Ovary (tissue), 7 donors: ENCODE measurements at regions not wholly inside any gene's neighbourhood (a gene's known extent, or its start where the extent isn't known, plus 50 kb on each side); places are given as distances from the start of the nearest gene placed in this dataset.

Source experiments
- DNase-seq, 5 donors: peaks; one replicate each; pipeline ENCODE4 v3.0.0-alpha.2; 2019 to 2020
- H3K27ac ChIP-seq, 2 donors: fragments of 200-600 bp; one replicate each; pipeline versions ENCODE4 v1.5.1 to v1.8.0; 2019 to 2022
- H3K27me3 ChIP-seq: fragments of 200-600 bp; one replicate; pipeline ENCODE4 v1.8.0; 2022
- H3K36me3 ChIP-seq: fragments of 200-600 bp; sonication (generic); one replicate; pipeline ENCODE4 v1.5.1; 2019
- H3K4me1 ChIP-seq: one replicate; pipeline ENCODE4 v1.8.1; 2013; ENCODE audit warnings: mild to moderate bottlenecking, moderate library complexity; ENCODE audit not compliant: insufficient read depth
- H3K4me3 ChIP-seq: fragments of 200-600 bp; sonication (generic); one replicate; pipeline ENCODE4 v1.5.1; 2017
- H3K9me3 ChIP-seq, 2 donors: fragments of 200-600 bp in 1 of 2; sonication (generic) in 1 of 2; one replicate each; pipeline versions ENCODE4 v1.5.1 to v1.8.1; 2013 to 2019; ENCODE audit warnings: mild to moderate bottlenecking in 1 of 2, moderate library complexity in 1 of 2
- CTCF ChIP-seq, 3 donors: fragments of 450-650 bp in 2 of 3; fragments of 200-600 bp in 1 of 3; IDR thresholded peaks; one replicate each; pipeline versions ENCODE4 v1.5.1 to v1.8.0; 2016 to 2022; ENCODE audit warnings: antibody characterized with exemption in 3 of 3, mild to moderate bottlenecking in 1 of 3
- EP300 ChIP-seq: sonication (generic); formaldehyde crosslinking; IDR thresholded peaks from one replicate; pipeline ENCODE4 v1.6.1; 2017; ENCODE audit warnings: antibody characterized with exemption
- POLR2A ChIP-seq: fragments of 450-650 bp; IDR thresholded peaks from one replicate; pipeline ENCODE4 v1.6.1; 2017; ENCODE audit warnings: antibody characterized with exemption, mild to moderate bottlenecking, moderate library complexity
- WGBS, 3 donors: extraction: QIAGEN DNeasy Blood & Tissue Kit in 1 of 3; methylation state at CpG; one replicate each; pipeline versions ENCODE4 v1.1.5 to v1.1.7; 2013 to 2017; 5-methylcytosine and 5-hydroxymethylcytosine counted together
- intact Hi-C, 4 donors: fragments of 100-400 bp; cut with DNase I; formaldehyde crosslinking; loops; one replicate each; pipeline versions ENCODE4 v1.11.0 to v1.15.1; 2022 to 2023
- donor health status: DM: no; HTN: no; CAD: no; lungs with moderate emphysema.
- donor health status: DM: no; HTN: no; CAD: no.
- donor health status: Bipolar disorder and iron deficiency.
- donor health status: DM: no; HTN: no; CAD: no.
- donor health status: DM: yes; HTN: yes; CAD: no.

- Histone ChIP-seq H3K4me3 (no peak overlapping the region), H3K27ac (no peak overlapping the region), H3K27me3 (no peaks in the 10 kb centered on the region), H3K9me3 (no peaks in the 10 kb centered on the region), H3K4me1 (no peaks in the 10 kb centered on the region), H3K36me3 (no peaks in the 10 kb centered on the region)
- 82 to 94% (median 84%) methylated on average over 12 of the region's 12 CpGs for WGBS, 3 donors
- intact Hi-C loops, result no loop called here
- DNase-seq, result no peak
- TF ChIP-seq POLR2A (no peak), EP300 (no peak), CTCF (IDR thresholded peaks at IDR 0.05) (no peak)
Observed at GRCh38 chr9:135224286-135224877, 136.9 kb downstream of the OLFM1 start.

DNA sequence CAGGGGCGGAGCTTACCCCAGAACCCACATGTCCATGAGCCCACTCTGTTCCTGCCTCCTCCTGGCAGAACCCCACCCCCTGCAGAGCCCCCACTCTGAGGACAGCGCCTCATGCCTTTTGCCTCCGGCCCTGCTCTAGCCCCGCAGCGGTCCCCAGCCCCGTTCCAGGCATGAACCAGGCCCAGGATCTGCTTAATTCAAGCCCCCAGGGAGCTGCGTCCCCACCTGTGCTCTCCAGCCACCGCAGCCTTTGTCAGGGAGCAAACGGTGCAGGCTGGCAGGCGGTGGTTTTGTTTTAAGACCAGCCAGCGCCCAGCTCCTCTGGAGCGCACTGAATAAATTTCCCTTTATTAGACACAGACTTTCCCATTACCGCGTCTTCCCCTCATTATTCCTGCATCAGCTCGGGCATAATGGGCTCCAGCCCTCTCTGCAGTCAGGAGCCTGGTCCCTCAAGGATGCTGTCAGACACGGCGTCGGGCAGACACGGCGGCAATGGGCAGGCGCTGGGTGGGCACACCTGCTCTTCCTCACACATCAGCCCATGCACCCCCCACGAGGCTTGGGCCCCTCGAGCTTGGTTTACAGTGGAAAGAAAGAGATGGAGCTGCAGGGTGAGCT, 137.6 kb downstream of the OLFM1 start:
- Histone ChIP-seq H3K4me3 (no peak overlapping the region), H3K4me1 (no peaks in the 10 kb centered on the region), H3K36me3 (no peaks in the 10 kb centered on the region), H3K27ac (no peak overlapping the region), H3K9me3 (no peaks in the 10 kb centered on the region), H3K27me3 (no peaks in the 10 kb centered on the region)
- TF ChIP-seq POLR2A (no peak), EP300 (no peak), CTCF (IDR thresholded peaks at IDR 0.05) (no peak)
- no peak for DNase-seq
- WGBS, 3 donors, result 68 to 77% (median 74%) methylated on average over 23 of the region's 23 CpGs
- intact Hi-C loops, result no loop called here

DNA sequence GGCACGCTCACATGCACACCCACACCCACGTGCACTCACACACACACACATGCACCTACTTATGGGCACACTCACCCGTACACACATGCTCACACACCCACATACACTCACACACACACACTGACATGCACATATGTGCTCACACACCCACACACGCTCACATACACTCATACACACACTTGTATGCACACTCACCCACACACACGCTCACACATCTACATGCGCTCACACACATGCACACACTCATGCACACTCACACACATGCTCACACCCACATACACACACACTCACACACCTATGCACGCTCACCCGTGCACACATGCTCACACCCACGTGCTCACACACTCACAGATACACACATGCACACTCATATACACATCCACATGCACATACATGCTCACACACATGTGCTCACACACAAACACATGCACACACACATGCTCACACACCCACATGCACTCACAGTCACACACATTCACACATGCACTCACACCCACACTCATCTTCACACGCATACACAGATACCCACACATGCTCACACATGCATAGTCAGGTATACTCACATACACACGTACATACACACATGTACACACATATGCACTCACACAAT, 138.3 kb downstream of the OLFM1 start:
- H3K9me3 ChIP-seq, result no peaks in the 10 kb centered on the region
- H3K4me1 ChIP-seq, result no peaks in the 10 kb centered on the region
- no peaks in the 10 kb centered on the region for H3K27me3 ChIP-seq
- TF ChIP-seq EP300 (no peak), POLR2A (no peak), CTCF (IDR thresholded peaks at IDR 0.05) (no peak)
- DNase-seq, result no peak
- H3K27ac ChIP-seq, result no peak overlapping the region
- no peak overlapping the region for H3K4me3 ChIP-seq
- H3K36me3 ChIP-seq, result no peaks in the 10 kb centered on the region
- intact Hi-C loops, result no loop called here
- 90 to 91% (median 91%) methylated on average over 11 of the region's 11 CpGs for WGBS, 3 donors

GRCh38 chr9:135226369-135227050, 139.0 kb downstream of the OLFM1 start:
- TF ChIP-seq EP300 (no peak), CTCF (IDR thresholded peaks at IDR 0.05) (no peak), POLR2A (no peak)
- Histone ChIP-seq H3K27ac (no peak overlapping the region), H3K4me3 (no peak overlapping the region), H3K36me3 (no peaks in the 10 kb centered on the region), H3K9me3 (no peaks in the 10 kb centered on the region), H3K4me1 (no peaks in the 10 kb centered on the region), H3K27me3 (no peaks in the 10 kb centered on the region)
- 85 to 94% (median 90%) methylated on average over 5 of the region's 5 CpGs for WGBS, 3 donors
- DNase-seq, result no peak
- intact Hi-C loops, result no loop called here
